Fibroblast of the aortic adventitia (primary cell): ENCODE measurements at regions not wholly inside any gene's neighbourhood (a gene's known extent, or its start where the extent isn't known, plus 50 kb on each side); places are given as distances from the start of the nearest gene placed in this dataset.

Experiments
- DNase-seq: peaks from one replicate; pipeline ENCODE4 v3.0.0-alpha.2; 2010; ENCODE audit warnings: low read depth
- H3K4me3 ChIP-seq: 2 replicates; pipeline ENCODE4 v1.5.1; 2011; ENCODE audit warnings: low read depth, mild to moderate bottlenecking, control low read depth, low read length, moderate library complexity
- TF ChIP-seq, protein P1 (sequence below): IDR thresholded peaks from 2 replicates; pipeline ENCODE4 v1.5.1; 2011; ENCODE audit warnings: mild to moderate bottlenecking, low read length, control low read depth, inconsistent platforms; ENCODE audit not compliant: insufficient read depth

DNA sequence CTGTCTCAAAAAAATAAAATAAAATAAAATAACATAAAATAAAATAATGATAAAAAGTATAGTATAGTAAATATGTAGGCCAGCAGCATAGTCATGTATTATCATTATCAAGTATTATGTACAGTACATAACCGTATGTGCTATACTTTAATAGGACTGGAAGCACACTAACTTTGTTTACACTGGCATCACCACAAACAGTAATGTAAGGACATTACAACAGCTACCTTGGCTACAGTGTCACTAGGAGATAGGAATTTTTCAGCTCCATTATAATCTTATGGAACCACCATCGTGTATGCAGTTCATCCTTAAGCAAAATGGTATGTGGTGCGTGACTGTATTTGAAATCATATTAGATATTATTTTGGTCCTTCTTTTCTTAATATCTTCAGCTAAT lies 1163.5 kb upstream of the LRRTM3 start:
- DNase-seq, result no peak
- TF ChIP-seq, protein P1, sequence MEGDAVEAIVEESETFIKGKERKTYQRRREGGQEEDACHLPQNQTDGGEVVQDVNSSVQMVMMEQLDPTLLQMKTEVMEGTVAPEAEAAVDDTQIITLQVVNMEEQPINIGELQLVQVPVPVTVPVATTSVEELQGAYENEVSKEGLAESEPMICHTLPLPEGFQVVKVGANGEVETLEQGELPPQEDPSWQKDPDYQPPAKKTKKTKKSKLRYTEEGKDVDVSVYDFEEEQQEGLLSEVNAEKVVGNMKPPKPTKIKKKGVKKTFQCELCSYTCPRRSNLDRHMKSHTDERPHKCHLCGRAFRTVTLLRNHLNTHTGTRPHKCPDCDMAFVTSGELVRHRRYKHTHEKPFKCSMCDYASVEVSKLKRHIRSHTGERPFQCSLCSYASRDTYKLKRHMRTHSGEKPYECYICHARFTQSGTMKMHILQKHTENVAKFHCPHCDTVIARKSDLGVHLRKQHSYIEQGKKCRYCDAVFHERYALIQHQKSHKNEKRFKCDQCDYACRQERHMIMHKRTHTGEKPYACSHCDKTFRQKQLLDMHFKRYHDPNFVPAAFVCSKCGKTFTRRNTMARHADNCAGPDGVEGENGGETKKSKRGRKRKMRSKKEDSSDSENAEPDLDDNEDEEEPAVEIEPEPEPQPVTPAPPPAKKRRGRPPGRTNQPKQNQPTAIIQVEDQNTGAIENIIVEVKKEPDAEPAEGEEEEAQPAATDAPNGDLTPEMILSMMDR, result no peak
- no peak overlapping the region for H3K4me3 ChIP-seq

DNA sequence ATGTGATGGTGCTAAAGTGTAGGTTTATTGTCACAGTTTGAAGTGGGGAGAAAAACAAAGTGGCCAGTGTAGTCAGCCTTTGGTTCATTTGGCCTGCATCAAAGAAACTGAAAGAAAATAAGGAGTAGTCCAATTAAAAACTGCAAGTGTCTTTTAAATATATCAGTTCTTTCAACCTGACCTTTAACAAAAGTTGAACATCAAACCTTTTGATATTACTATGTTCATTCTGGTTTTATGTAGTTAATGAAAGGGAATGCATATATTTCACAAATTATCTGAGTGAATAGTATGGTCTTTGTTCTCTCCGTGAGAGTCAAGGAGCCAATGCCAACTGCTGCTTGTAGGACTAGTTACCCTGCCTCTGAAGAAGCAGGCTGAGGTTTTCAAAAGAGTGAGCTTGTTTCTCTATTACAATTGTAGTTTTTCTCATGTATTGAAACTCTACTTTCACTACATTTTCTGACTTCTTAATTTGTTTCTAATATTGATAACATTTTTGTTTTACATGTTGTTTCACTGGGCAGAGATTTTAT lies 1160.8 kb upstream of the LRRTM3 start:
- no peak for DNase-seq
- TF ChIP-seq, protein P1, result no peak
- no peak overlapping the region for H3K4me3 ChIP-seq

DNA sequence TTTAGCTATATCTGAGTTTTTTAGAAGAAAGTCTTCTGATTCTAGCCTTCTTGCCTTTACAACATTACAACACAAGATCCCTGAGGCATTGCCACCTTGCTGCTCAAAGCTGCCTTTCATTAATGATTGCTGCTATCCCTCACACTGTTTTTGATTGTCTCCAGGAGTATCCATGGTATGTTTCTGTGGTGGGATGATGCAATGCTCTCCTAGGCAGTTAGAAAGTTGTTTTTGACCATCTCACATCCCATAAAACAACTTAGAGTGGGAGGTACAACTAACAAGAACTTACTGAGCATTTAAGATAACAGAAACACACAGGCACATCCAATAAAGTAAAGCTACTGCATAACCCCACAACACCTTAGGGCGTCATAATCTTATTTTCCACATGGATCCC lies 1156.0 kb upstream of the LRRTM3 start:
- no peak overlapping the region for H3K4me3 ChIP-seq
- no peak for DNase-seq
- TF ChIP-seq, protein P1, result no peak

DNA sequence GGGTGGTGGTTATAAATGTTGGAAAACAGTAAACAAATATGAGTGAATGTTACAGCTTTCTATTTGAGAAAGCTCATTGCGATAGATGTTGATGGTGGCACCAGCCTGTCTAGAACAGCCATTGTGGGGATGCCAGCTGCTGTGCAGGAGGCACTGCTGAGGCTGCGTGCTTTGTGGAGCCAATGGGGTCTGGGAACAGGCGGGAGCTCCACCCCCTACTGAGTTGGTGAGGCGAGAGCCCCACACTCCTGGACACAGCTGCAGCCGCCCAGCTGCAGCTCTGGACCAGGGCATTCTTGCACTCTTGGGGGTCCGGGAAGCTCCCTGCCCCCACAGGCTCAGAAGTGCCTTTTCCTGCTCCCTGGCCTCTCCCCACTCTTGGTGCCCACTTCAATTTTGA lies 1147.1 kb upstream of the LRRTM3 start:
- TF ChIP-seq, protein P1, result no peak
- no peak overlapping the region for H3K4me3 ChIP-seq
- DNase-seq, result no peak

DNA sequence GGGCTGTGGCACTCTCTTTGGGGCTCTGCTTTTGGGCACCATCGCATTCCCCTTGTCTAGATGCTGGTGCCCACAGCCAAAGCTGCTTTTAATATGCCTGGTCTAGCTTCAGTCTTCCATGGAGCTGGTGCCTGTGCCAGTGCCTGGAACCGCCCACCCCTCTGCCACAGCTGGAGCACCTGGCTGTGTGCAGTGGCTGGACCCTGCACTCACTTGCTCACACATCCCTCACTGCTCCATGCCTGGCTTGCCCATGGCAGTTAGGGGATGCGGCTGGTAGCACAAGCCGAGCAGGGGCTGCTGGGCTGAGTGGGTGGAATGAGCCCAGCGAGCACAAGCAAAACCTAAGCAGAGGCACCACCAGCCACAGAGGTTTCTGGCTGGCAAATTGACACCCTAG lies 1145.9 kb upstream of the LRRTM3 start:
- no peak for DNase-seq
- TF ChIP-seq, protein P1, result no peak
- no peak overlapping the region for H3K4me3 ChIP-seq

DNA sequence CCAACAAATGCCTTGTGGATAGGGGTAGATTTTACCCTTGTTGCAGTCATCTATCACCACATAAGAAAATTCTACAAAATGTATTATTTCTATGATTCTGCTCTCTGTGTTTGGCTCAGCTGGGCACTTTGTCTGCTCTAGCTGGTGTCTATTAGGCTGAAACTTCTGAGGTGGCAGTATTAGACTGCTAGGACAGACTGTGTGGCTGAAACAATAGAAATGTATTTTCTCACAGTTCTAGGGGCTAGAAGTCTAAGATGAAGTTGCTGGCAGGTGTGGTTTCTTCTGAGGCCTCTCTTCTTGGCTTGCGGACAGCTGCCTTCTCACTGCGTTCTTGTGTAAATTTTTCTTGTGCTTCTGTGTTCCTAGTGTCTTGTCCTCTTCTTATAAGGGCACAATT lies 1139.6 kb upstream of the LRRTM3 start:
- no peak for DNase-seq

DNA sequence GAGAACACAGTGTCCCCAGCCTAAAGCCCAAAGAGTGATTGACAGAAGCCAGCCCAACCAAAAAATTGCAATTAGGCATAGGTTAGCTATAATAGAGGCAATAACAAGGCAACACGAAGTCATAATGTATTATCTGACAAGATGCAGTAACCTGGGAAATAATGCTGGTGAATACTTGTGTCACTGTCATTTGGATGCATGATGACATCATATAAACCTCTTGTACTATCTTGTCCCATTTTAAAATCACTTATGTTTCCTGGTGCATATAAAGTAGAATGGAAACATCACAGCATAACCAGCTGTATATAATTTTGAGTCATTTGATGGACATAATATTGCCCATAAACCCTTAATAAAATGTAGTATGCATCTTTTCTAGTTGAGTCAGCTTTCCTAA lies 1138.3 kb upstream of the LRRTM3 start:
- TF ChIP-seq, protein P1, result no peak

More for the DNA sequence above, 1139.6 kb upstream of the LRRTM3 start:
- TF ChIP-seq, protein P1, result no peak
- no peak overlapping the region for H3K4me3 ChIP-seq

More for the DNA sequence above, 1138.3 kb upstream of the LRRTM3 start:
- DNase-seq, result no peak
- H3K4me3 ChIP-seq, result no peak overlapping the region
